ENCODE measurements at regions not wholly inside any gene's neighbourhood (a gene's known extent, or its start where the extent isn't known, plus 50 kb on each side); places are given as distances from the start of the nearest gene placed in this dataset.
"Not testable (repeated sequence)": the region's sequence is repeated elsewhere in the genome, so short reads cannot be mapped to it uniquely, and the experiment has no call there.

DNA sequence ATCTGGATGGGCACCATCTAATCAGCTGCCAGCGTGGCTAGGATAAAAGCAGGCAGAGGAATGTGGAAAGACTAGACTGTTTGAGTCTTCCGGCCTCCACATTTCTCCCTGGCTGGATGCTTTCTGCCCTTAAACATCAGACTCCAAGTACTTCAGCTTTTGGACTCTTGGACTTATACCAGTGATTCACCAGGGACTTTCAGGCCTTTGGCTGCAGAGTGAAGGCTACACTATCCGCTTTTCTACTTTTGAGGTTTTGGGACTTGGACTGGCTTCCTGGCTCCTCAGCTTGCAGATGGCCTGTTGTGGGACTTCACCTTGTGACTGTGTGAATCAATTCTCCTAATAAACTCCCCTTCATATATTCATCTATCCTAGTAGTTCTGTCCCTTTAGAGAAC, 88.5 kb upstream of the NEGR1 start:
- not testable (repeated sequence) for DNase-seq (ENCODE audit: low spot score); H3K4me3 Mint-ChIP-seq; H3K27ac Mint-ChIP-seq; H3K4me1 Mint-ChIP-seq (ENCODE audit: low read depth); H3K27me3 Mint-ChIP-seq (ENCODE audit: low read depth); H3K9me3 Mint-ChIP-seq; H3K36me3 Mint-ChIP-seq (ENCODE audit: low read depth)

GRCh38 chr1:72369069-72369757, 86.9 kb upstream of the NEGR1 start:
- H3K4me3 Mint-ChIP-seq, result no peak overlapping the region
- H3K27ac Mint-ChIP-seq, result no peak overlapping the region
- no peaks in the 10 kb centered on the region for H3K36me3 Mint-ChIP-seq (ENCODE audit: low read depth)
- no peak for DNase-seq (ENCODE audit: low spot score)
- H3K27me3 Mint-ChIP-seq (ENCODE audit: low read depth), result no peaks in the 10 kb centered on the region
- H3K4me1 Mint-ChIP-seq (ENCODE audit: low read depth), result no peaks in the 10 kb centered on the region
- peaks cover 4% of the 10 kb centered on the region for H3K9me3 Mint-ChIP-seq

GRCh38 chr1:72366466-72366865, 84.1 kb upstream of the NEGR1 start:
- Mint-ChIP-seq H3K36me3 (ENCODE audit: low read depth) (no peaks in the 10 kb centered on the region), H3K27ac (no peak overlapping the region), H3K4me3 (no peak overlapping the region), H3K9me3 (peaks cover 4% of the 10 kb centered on the region), H3K4me1 (ENCODE audit: low read depth) (no peaks in the 10 kb centered on the region), H3K27me3 (ENCODE audit: low read depth) (no peaks in the 10 kb centered on the region)
- DNase-seq (ENCODE audit: low spot score), result no peak

DNA sequence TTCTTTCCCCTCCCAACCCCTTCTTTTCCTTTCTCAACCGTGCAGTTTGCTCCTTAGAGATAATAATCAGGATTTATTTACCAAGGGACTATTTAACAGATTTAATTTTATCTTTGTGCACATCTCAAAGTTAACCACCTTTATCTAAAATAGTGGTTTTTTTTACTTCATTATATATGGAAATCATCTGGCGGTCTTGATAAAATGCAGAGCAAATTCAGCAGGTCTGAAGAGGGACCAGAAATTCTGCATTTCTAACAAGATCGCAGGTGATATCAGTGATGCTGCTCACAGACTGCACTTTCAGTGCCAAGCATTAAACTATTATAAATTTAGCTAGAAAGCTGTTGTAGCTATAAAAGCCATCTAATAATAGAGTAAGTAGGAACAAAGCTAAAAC, 83.4 kb upstream of the NEGR1 start:
- Mint-ChIP-seq H3K27me3 (ENCODE audit: low read depth) (no peaks in the 10 kb centered on the region), H3K9me3 (peaks cover 4% of the 10 kb centered on the region), H3K36me3 (ENCODE audit: low read depth) (no peaks in the 10 kb centered on the region), H3K27ac (no peak overlapping the region), H3K4me1 (ENCODE audit: low read depth) (no peaks in the 10 kb centered on the region), H3K4me3 (no peak overlapping the region)
- DNase-seq (ENCODE audit: low spot score), result no peak

GRCh38 chr1:72362538-72362937, 80.2 kb upstream of the NEGR1 start:
- Mint-ChIP-seq H3K9me3 (no peaks in the 10 kb centered on the region), H3K27ac (no peak overlapping the region), H3K4me3 (no peak overlapping the region), H3K4me1 (ENCODE audit: low read depth) (no peaks in the 10 kb centered on the region), H3K36me3 (ENCODE audit: low read depth) (no peaks in the 10 kb centered on the region), H3K27me3 (ENCODE audit: low read depth) (no peaks in the 10 kb centered on the region)
- no peak for DNase-seq (ENCODE audit: low spot score)

DNA sequence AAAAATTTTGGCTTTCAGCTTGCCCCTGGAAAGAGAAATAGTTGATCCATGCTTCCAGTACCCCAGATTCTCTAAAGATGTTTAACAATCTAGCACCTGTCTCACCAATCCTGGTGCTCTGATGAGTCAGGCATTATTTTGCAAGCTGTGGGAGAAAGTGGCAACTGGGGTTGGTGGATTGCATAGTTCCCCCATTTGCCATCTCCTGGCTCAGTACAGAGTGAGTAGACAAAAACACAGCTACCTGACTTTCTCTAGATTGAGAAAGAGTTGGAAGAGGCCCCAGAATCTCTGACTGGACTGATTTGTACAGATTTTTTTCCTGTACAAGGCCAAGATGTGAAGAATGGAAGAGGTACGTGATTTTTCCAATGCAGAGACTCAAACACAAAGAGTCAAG, 75.1 kb upstream of the NEGR1 start:
- H3K4me3 Mint-ChIP-seq, result no peak overlapping the region
- H3K27ac Mint-ChIP-seq, result no peak overlapping the region
- H3K4me1 Mint-ChIP-seq (ENCODE audit: low read depth), result no peaks in the 10 kb centered on the region
- no peaks in the 10 kb centered on the region for H3K27me3 Mint-ChIP-seq (ENCODE audit: low read depth)
- no peaks in the 10 kb centered on the region for H3K36me3 Mint-ChIP-seq (ENCODE audit: low read depth)
- H3K9me3 Mint-ChIP-seq, result no peaks in the 10 kb centered on the region
- no peak for DNase-seq (ENCODE audit: low spot score)

- H3K4me3 Mint-ChIP-seq, result no peak overlapping the region
- H3K4me1 Mint-ChIP-seq (ENCODE audit: low read depth), result no peaks in the 10 kb centered on the region
- H3K9me3 Mint-ChIP-seq, result no peaks in the 10 kb centered on the region
- no peaks in the 10 kb centered on the region for H3K27me3 Mint-ChIP-seq (ENCODE audit: low read depth)
- no peaks in the 10 kb centered on the region for H3K36me3 Mint-ChIP-seq (ENCODE audit: low read depth)
- no peak for DNase-seq (ENCODE audit: low spot score)
- no peak overlapping the region for H3K27ac Mint-ChIP-seq
These were observed 73.6 kb upstream of the NEGR1 start for GRCh38 chr1:72355899-72356298.

DNA sequence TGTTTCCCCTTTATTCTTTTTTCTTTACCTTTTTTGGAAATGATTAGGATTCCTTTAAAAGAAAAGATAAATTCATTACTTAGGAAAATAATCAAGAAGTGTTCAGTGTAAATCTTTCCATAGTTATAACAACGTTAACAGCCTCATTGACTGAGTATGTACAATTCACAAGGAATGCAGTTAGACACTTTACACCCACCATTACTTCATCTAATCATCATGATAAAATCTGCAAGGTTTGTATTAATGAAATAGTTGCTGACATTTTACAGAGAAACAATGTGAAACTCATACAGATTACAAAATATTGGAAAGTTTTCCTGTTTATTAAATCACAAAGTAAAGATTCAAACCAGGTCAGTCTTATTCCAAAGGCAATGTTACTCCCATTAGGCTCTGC, 59.3 kb upstream of the NEGR1 start:
- Mint-ChIP-seq H3K4me3 (no peak overlapping the region), H3K36me3 (ENCODE audit: low read depth) (no peaks in the 10 kb centered on the region), H3K9me3 (no peaks in the 10 kb centered on the region), H3K27ac (no peak overlapping the region), H3K4me1 (ENCODE audit: low read depth) (no peaks in the 10 kb centered on the region), H3K27me3 (ENCODE audit: low read depth) (no peaks in the 10 kb centered on the region)
- no peak for DNase-seq (ENCODE audit: low spot score)

GRCh38 chr1:72336776-72337175, 54.4 kb upstream of the NEGR1 start:
- Mint-ChIP-seq H3K4me1 (ENCODE audit: low read depth) (no peaks in the 10 kb centered on the region), H3K4me3 (no peak overlapping the region), H3K36me3 (ENCODE audit: low read depth) (no peaks in the 10 kb centered on the region), H3K9me3 (no peaks in the 10 kb centered on the region), H3K27me3 (ENCODE audit: low read depth) (no peaks in the 10 kb centered on the region), H3K27ac (no peak overlapping the region)
- DNase-seq (ENCODE audit: low spot score), result no peak

Measured in T-helper 2 cell treated with Interferon-gamma antibody and Interleukin-4, amounts not matched to agents 5 μg/mL and 100 μg/mL, for 36 hours (primary cell).